Mucosa of stomach (tissue), 1 donor: ENCODE measurements at regions not wholly inside any gene's neighbourhood (a gene's known extent, or its start where the extent isn't known, plus 50 kb on each side); places are given as distances from the start of the nearest gene placed in this dataset.

Source experiments
- H3K27me3 ChIP-seq: one replicate; pipeline ENCODE4 v1.7.0; 2013; ENCODE audit warnings: mild to moderate bottlenecking, low read length; ENCODE audit not compliant: control insufficient read depth, insufficient read depth
- H3K36me3 ChIP-seq: one replicate; pipeline ENCODE4 v1.7.0; 2013; ENCODE audit warnings: low read length; ENCODE audit not compliant: control insufficient read depth, insufficient read depth
- H3K4me1 ChIP-seq: one replicate; pipeline ENCODE4 v1.7.0; 2013; ENCODE audit warnings: mild to moderate bottlenecking, low read length; ENCODE audit not compliant: control insufficient read depth, insufficient read depth
- H3K4me3 ChIP-seq: one replicate; pipeline ENCODE4 v1.7.0; 2013; ENCODE audit warnings: low read length
- H3K9ac ChIP-seq: one replicate; pipeline ENCODE4 v1.7.0; 2013; ENCODE audit warnings: mild to moderate bottlenecking, low read length, moderate library complexity
- H3K9me3 ChIP-seq: one replicate; pipeline ENCODE4 v1.7.0; 2013; ENCODE audit warnings: mild to moderate bottlenecking, low read length, moderate library complexity; ENCODE audit not compliant: control insufficient read depth
- donor health status: Pancreatic carcinoma.

GRCh38 chr17:79232957-79233356, 158.3 kb downstream of the ENGASE start:
- Histone ChIP-seq H3K9ac (no peak overlapping the region), H3K4me1 (no peaks in the 10 kb centered on the region), H3K9me3 (no peaks in the 10 kb centered on the region), H3K27me3 (no peaks in the 10 kb centered on the region), H3K36me3 (no peaks in the 10 kb centered on the region), H3K4me3 (no peak overlapping the region)

- H3K4me1 ChIP-seq = no peaks in the 10 kb centered on the region
These were observed 157.2 kb downstream of the ENGASE start for GRCh38 chr17:79231766-79232287.

DNA sequence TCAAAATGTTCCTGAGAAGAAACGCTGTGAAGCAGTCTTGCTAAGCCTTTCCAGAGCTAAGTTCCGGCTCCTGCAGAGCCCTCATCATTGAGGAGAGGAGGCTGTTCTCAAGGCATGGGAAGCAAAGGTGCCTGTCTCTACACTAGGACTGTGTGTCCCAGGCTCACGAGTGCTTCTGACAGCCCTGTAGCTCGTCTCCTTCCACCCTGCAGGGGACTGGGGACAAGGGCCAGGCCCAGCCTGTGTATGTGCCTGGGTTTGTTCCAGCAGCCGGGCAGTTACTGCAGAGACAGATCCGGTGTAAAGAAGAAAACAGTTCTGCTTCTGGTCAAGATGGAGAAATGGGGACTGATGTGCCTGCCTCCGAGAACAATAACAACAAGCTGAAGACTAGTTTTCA, 156.0 kb downstream of the ENGASE start:
- H3K9ac ChIP-seq = no peak overlapping the region
- no peaks in the 10 kb centered on the region for H3K36me3 ChIP-seq
- peaks cover 8% of the 10 kb centered on the region for H3K27me3 ChIP-seq
- H3K4me1 ChIP-seq = no peaks in the 10 kb centered on the region
- no peaks in the 10 kb centered on the region for H3K9me3 ChIP-seq
- H3K4me3 ChIP-seq = no peak overlapping the region

More at GRCh38 chr17:79231766-79232287, 157.2 kb downstream of the ENGASE start:
- no peaks in the 10 kb centered on the region for H3K36me3 ChIP-seq
- no peaks in the 10 kb centered on the region for H3K27me3 ChIP-seq
- no peak overlapping the region for H3K4me3 ChIP-seq
- no peak overlapping the region for H3K9ac ChIP-seq
- no peaks in the 10 kb centered on the region for H3K9me3 ChIP-seq

DNA sequence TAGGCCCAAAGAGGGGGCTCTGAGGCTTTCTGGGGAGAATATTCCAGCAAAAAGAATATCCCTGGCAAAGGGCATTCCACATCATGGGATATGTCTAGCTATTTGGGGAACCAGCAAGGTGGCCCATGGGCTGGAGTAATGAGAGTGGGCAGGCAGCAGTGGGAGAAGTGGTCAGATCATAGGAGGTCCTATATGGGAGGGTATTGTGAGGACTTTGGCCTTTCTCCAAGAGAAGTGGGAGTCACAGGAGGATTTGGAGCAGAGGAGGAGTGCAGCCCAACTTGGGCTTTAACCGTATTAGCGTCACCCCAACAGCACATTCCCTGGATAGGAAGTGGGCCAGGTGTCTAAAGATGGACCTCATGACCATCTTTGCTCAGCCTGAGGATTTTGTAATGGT, 151.4 kb downstream of the ENGASE start:
- H3K4me3 ChIP-seq = no peak overlapping the region
- H3K9me3 ChIP-seq = no peaks in the 10 kb centered on the region
- H3K9ac ChIP-seq = no peak overlapping the region
- peaks cover 29% of the 10 kb centered on the region for H3K27me3 ChIP-seq
- H3K4me1 ChIP-seq = no peaks in the 10 kb centered on the region
- H3K36me3 ChIP-seq = no peaks in the 10 kb centered on the region

- Histone ChIP-seq H3K9ac (no peak overlapping the region), H3K36me3 (no peaks in the 10 kb centered on the region), H3K27me3 (peaks cover 40% of the 10 kb centered on the region), H3K4me3 (no peak overlapping the region), H3K4me1 (no peaks in the 10 kb centered on the region), H3K9me3 (no peaks in the 10 kb centered on the region)
These were observed 150.3 kb downstream of the ENGASE start for GRCh38 chr17:79224903-79225302.

DNA sequence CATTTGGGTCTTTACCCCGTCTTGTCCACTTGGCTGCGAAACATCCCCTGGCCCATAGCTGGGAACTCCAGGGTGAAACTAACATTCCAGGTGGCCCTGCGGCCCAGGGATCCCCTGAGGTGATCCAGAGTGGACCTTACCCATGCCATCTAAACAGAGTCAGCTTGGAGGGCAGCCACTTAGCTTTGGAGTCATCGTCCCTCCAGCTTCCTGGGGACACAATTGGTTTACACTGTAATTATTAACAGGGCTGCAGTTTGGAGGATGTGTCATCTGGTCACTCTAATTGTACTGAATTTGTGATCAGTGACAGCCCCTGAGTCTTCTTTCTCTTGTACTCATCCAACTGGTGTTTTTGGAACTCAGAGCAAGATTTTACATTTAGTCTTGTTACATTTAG, 149.9 kb downstream of the ENGASE start:
- H3K9me3 ChIP-seq = no peaks in the 10 kb centered on the region
- H3K4me3 ChIP-seq = no peak overlapping the region
- H3K36me3 ChIP-seq = no peaks in the 10 kb centered on the region
- peaks cover 42% of the 10 kb centered on the region for H3K27me3 ChIP-seq
- H3K9ac ChIP-seq = no peak overlapping the region
- no peaks in the 10 kb centered on the region for H3K4me1 ChIP-seq

GRCh38 chr17:79223953-79224352, 149.3 kb downstream of the ENGASE start:
- Histone ChIP-seq H3K4me3 (no peak overlapping the region), H3K9ac (no peak overlapping the region), H3K27me3 (peaks cover 46% of the 10 kb centered on the region), H3K36me3 (no peaks in the 10 kb centered on the region), H3K9me3 (no peaks in the 10 kb centered on the region), H3K4me1 (no peaks in the 10 kb centered on the region)

DNA sequence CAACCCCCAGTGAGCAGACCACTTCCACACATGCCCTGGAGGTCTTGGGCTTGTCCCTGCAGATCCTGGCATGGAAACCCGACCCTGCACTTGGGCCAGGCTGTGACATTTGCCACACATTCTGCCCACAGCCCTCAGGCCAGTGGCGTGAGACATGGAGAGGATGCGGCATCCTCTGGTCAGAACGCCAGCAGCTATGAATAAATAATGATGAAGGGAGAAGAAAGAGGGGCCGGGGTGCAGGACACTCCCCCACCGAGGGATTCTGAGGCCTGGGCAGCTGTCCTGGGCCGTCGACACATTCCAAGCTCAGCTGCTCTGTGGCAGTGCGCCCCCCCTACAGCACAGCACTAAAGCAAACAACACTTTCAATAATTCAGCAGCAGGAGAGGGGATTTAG, 148.8 kb downstream of the ENGASE start:
- H3K27me3 ChIP-seq = peaks cover 47% of the 10 kb centered on the region

DNA sequence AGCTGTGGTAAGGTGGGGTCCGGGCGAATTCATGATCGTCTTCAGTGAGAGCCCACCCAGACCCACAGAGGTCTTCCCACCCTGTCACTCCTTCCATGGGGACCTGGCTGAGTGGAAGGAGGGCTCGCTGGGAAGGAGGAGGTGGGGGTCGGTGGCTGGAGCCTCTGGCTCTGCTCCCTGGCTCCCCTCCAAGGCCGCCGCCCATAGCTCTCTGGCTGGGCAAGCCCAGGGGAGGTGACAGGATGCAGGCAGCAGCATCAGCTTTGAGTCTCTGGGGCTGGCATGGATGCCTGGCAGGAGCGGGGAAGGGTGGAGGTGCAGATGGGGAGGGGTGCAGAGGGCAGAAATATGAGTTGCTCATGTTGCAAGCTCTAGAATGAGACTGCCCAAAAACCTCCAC, 147.0 kb downstream of the ENGASE start:
- H3K4me3 ChIP-seq = no peak overlapping the region
- H3K36me3 ChIP-seq = no peaks in the 10 kb centered on the region
- H3K9me3 ChIP-seq = no peaks in the 10 kb centered on the region
- H3K9ac ChIP-seq = no peak overlapping the region
- peaks cover 56% of the 10 kb centered on the region for H3K27me3 ChIP-seq
- H3K4me1 ChIP-seq = no peaks in the 10 kb centered on the region

More for the DNA sequence above, 148.8 kb downstream of the ENGASE start:
- Histone ChIP-seq H3K36me3 (no peaks in the 10 kb centered on the region), H3K9me3 (no peaks in the 10 kb centered on the region), H3K9ac (no peak overlapping the region), H3K4me3 (no peak overlapping the region), H3K4me1 (no peaks in the 10 kb centered on the region)

DNA sequence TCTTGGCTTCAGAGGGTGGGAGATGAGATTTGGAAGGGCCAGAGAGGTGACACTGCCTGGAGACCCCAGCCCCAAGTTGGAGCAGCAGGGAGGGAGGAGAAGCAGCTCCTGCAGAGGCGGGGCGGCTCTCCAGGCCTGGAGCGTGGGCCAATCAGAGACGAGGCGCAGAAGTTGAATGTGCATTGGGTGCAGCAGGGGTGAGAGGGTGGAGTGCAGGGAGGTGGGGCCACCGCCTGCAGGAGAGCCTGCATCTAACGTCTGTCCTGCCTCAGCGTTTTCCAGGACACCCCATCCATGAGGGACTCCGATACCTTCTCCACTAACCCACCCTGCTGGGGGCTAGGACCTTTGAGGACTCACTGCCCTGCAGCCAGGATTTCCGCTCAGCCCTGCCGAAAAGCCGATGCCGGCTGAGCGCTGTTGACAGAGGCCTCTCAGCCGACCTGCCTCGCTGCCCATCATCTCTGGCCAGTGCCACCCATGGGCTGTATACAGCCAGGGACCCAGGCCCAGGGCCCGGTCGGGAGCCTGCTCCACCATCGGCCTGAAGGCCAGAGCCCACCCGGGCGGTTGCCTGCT, 146.2 kb downstream of the ENGASE start:
- no peak overlapping the region for H3K4me3 ChIP-seq
- no peak overlapping the region for H3K9ac ChIP-seq
- peaks cover 57% of the 10 kb centered on the region for H3K27me3 ChIP-seq
- H3K36me3 ChIP-seq = no peaks in the 10 kb centered on the region
- H3K9me3 ChIP-seq = no peaks in the 10 kb centered on the region
- no peaks in the 10 kb centered on the region for H3K4me1 ChIP-seq

- Histone ChIP-seq H3K4me3 (no peak overlapping the region), H3K9me3 (no peaks in the 10 kb centered on the region), H3K9ac (no peak overlapping the region), H3K4me1 (no peaks in the 10 kb centered on the region), H3K36me3 (no peaks in the 10 kb centered on the region), H3K27me3 (peaks cover 57% of the 10 kb centered on the region)
These were observed 145.6 kb downstream of the ENGASE start for GRCh38 chr17:79220201-79220712.

- Histone ChIP-seq H3K9ac (no peak overlapping the region), H3K27me3 (peaks cover 57% of the 10 kb centered on the region), H3K9me3 (no peaks in the 10 kb centered on the region), H3K4me3 (no peak overlapping the region), H3K36me3 (no peaks in the 10 kb centered on the region), H3K4me1 (no peaks in the 10 kb centered on the region)
These were observed 144.7 kb downstream of the ENGASE start for GRCh38 chr17:79219208-79219935.
